ENCODE measurements at regions not wholly inside any gene's neighbourhood (a gene's known extent, or its start where the extent isn't known, plus 50 kb on each side); places are given as distances from the start of the nearest gene placed in this dataset.
"Not testable (repeated sequence)": the region's sequence is repeated elsewhere in the genome, so short reads cannot be mapped to it uniquely, and the experiment has no call there.

DNA sequence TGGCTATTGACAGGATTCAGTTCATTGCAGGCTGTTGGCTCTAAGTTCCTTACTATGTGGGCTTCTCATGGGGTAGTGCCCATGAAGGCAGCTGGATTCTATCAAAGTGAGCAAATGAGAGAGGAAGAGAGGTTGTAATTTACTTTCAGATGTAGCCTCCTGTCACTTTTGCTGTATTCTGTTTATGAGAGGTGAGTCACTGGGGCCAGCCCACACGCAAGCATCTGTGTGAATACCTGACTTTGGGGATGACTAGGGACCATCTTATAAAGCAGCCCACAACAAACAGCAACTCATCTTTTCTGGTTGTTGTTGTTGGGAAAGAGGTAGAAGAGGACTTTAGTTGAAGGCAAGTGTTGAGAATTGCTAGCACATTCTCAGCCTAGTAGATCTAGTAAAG lies 506.3 kb upstream of the GRM7 start:
- DNase-seq: no peak

DNA sequence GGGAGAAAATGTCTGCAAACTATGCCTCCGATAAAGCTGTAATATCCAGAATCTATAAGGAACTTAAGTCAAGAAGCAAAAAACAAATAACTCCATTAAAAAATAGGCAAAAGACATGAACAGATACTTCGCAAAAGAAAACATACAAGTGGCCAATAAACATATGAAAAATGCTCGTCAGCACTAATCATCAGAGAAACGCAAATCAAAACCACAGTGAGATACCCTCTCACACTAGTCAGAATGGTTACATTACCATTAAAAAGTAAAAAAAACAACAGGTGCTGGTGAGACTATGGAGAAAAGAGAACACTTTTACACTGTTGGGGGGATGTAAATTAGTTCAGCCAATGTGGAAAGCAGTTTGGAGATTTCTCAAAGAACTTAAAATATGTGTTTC lies 498.5 kb upstream of the GRM7 start:
- DNase-seq: no peak

DNA sequence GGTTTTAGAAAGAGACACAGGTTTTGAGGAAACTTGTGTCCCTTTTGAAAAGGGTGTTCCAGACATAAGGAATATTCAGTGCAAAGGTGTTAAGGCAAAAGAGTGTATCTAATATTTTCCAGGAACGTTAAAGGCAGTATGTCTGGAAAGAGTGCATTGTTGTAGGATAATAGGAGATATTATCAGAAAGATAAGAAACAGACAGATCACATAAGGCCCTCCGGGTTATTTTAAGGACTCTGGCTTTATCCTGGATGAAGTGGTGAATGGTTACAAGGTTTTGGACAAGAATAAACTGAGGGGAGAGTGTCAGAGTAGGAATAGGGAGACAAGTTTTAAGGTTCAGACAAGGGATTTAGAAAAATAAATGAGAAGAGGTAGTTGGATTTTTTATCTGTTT lies 493.7 kb upstream of the GRM7 start:
- DNase-seq: no peak

- no peak for DNase-seq
Observed at GRCh38 chr3:6392123-6392522, 468.8 kb upstream of the GRM7 start.

DNA sequence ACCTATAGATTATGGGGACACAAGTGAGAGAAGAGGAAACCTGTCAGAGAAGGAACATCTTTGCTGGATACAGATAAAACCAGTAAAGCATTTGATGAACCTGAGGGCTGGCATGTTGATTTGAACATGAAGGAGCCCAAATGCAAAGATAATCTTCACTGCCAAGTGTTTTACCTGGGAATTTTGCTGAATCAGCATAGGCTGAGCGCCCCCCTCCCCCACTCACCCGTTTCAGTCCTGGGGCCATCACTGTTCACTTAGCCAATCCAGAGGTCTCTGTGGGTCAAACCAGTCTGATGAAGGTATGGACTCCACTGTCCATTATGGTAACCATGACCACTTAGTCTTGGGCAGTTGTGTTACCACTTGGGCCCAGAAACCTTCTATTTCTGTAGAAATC lies 466.0 kb upstream of the GRM7 start:
- DNase-seq: no peak

DNA sequence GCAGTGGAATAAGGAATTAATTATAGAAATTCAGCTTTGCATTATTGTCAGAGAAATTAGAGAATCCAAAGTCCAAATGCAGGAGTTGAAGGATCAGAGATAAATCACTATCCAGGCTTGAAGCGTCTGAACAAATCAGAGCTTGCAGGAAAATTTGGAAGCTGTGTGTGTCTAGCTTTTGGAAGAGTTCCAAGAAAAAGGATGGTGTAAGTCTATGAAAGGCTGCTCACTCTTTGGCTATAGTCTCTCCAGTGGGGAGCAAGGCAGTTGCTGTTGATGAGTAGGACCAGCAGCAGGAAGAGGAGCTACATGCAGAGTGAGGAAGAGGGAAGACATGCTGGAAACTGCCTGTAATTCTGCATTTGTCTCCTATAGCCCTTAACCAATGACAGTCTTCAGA lies 464.3 kb upstream of the GRM7 start:
- DNase-seq: no peak

DNA sequence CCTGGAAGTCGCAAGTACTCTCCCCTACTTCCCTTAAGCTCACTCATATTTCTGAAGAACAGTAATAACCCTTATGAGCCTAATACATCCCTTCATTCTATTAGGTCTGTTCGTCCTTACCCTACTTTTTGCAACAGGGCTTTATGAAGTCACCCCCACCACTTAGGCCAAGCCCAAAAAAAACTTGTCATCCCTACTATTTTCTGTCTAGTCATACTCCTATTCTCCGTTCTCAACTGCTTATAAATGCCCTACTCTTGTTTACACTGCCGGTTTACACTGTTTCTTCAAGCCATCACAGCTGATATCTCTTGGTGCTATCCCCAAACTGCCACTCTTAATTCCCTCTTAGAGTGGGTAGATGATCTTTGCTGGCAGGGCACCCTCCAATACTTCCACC lies 458.2 kb upstream of the GRM7 start:
- not testable (repeated sequence) for DNase-seq

DNA sequence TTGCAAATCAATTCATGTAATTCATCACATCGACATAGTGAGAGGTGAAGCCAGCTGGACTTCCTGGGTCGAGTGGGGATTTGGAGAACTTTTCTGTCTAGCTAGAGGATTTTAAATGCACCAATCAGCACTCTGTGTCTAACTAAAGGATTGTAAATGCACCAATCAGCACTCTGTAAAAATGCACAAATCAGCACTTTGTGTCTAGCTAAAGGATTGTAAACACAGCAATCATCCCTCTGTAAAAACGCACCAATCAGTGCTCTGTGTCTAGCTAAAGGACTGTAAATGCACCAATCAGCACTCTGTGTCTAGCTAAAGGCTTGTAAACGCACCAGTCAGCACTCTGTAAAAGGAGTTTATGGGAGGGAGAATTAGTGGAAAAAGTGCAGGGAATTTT lies 454.0 kb upstream of the GRM7 start:
- DNase-seq: not testable (repeated sequence)

DNA sequence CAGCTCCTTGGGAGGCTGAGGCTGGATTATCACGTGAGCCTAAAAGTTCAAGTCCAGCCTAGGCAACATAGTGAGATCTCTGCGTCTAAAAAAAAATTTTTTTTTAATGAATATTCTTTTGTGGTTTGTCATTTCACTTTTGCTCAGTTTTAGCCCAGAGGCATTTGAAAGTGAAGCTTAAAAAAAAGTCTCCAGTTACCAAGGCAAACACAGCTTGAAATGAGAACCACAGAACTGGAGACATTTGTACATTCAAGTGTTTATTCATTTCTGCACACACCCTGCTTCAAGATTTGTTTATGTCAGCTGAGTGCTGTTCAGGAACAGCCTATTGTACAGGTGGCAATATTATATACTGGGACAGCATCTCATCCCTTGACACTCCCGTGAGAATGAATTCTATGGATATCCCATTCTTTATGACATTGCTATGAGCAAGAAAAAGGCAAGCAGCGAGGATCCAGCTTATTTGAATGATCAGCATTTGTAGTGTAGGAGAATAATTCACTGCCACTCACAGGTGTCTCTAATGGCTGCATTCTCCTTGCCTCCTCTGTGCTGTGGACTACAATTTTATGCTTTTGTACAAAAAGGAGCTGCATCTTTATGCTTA lies 444.8 kb upstream of the GRM7 start:
- no peak for DNase-seq

- DNase-seq: no peak
Observed at GRCh38 chr3:6417174-6417573, 443.7 kb upstream of the GRM7 start.

GRCh38 chr3:6418485-6418884 lies 442.4 kb upstream of the GRM7 start:
- no peak for DNase-seq

- no peak for DNase-seq
Observed at GRCh38 chr3:6421666-6422445, 439.1 kb upstream of the GRM7 start.

GRCh38 chr3:6425289-6425820 lies 435.6 kb upstream of the GRM7 start:
- no peak for DNase-seq

GRCh38 chr3:6428276-6428675 lies 432.6 kb upstream of the GRM7 start:
- not testable (repeated sequence) for DNase-seq

DNA sequence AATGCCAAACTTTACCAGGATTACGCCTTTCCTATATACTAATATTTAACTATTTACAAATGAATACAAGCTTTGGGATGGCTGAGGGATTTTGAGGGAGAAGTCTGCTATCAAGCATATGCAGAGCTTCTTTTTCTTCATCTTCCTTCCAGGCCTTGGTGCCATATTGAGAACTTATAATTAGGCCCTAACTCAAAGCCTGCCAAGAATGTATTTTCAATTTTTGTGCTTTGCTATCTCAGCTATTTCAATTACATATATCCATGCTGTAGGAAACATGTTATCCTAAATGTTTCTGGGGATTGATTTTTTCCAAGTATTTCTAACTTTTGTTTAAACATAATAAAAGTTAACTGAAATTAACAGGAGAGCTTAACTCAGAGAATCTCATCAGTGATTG lies 425.0 kb upstream of the GRM7 start:
- DNase-seq: no peak

DNA sequence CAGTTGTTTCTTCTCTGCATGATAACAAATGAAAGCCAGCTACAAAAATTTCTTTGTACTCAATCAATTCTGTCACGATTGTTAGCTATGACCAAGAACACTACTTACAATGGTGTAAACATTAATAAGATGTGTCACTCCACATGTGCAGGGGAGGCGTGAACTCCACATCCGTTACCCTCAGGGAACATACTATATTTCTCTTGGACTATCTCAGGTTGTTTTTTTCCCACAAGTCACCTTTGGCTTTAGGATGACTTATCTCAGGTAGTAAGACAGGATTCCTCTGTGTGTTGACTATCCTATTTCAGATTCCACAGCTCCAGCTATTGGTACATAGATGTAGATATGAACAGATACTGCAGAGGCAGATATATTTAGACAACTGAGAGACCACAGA lies 423.3 kb upstream of the GRM7 start:
- no peak for DNase-seq

DNA sequence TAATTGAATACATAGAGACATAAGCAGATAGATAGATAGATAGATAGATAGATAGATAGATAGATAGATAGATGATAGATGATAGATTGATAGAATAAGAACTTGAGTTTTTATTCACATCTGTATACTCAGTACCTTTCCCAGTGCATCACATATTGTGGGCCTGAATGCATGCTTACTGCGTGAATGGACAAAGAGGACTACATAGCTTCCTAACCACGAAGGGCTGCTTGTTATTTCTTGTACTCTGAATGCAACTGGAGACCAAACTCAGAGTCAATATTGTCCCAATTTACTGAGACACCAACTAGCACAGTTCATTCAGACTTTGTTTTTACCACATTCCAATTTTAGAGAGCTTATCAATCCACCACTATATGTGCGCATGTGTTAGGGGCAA lies 422.9 kb upstream of the GRM7 start:
- no peak for DNase-seq

DNA sequence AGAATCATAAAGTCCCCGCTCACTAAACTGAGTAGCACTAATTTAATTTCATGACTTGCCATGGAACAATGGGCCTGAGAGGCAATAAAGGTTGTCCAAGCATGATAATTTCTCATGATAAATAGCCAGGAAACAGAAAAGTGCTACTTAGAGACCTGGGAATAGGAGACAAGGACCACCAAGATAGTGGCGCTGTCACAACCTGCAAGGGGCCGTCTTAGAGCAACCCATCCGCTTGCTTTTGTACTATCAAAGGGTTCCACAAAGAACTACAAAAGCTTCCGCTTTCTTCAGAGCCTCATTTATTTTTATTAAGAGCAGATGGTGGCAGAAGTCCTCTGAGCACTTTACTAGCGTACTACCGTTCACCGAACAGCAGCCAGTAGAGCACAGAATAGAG lies 421.7 kb upstream of the GRM7 start:
- DNase-seq: no peak

GRCh38 chr3:6439824-6440223 lies 421.1 kb upstream of the GRM7 start:
- DNase-seq: no peak

DNA sequence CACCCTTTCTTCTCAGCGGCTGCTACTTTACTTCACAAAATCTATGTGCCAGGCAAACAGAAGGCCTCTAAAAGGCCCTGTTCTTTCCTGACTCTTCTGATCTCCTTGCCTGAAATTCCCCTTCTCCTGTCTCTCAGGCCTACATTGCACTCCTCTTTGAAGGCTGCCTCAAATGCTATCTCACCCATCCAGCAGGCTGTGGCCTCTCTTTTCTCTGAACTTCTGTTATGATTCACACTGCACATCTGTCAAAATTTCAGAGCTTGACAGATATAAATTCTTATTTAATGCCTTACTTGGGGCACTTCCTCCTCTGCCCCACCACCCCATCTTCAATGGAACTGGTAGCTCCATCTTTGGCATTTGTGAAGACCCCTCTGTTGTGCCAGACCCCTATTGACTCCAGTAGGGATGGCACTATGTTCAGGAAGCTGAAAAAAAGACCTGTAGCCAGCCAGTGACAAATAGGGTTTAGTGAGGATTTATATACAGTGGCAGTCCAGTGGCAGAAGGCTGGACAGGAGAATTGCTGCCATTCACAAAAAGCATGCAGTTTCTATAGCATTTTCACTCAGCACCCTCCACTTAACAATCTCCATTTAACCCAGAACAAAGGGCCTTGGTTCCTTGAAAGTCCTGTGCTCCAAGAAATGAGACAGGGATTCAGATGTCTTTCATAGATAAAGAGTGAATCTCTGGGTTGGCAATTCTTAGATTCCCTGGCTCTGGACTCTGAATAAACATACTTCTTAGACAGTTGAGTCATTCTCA lies 415.8 kb upstream of the GRM7 start:
- no peak for DNase-seq

DNA sequence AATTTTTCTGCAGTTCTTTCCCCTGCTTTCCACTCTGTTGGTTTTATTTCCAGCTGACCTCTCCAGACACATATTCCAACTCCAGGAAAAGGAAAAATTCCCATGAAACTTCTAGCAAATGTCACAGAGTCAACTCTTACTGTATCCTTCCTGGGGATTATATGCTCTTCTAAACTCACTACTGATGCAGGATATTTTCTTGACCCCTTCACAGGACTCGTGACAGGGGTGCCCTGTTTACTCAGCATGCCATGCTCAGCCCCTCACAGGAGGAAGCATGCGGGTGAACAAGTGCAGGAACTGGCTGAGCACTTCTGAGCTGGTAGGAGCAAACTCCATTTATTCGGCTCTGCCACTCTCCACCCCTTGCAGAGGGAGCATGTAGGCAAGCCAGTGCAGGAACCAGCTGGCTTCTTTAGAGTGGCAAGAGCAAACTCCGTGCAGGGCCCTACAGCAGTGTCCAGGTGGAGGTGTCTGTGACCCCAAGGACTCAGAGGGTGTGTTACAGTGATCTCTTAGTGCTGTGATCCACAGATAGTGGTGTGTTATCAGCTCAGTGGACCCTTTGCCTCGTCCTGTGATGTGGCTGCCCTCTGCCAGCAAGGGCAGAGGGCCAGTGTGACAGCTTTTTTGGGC lies 413.6 kb upstream of the GRM7 start:
- no peak for DNase-seq

GRCh38 chr3:6448011-6448410 lies 412.9 kb upstream of the GRM7 start:
- DNase-seq: no peak

DNA sequence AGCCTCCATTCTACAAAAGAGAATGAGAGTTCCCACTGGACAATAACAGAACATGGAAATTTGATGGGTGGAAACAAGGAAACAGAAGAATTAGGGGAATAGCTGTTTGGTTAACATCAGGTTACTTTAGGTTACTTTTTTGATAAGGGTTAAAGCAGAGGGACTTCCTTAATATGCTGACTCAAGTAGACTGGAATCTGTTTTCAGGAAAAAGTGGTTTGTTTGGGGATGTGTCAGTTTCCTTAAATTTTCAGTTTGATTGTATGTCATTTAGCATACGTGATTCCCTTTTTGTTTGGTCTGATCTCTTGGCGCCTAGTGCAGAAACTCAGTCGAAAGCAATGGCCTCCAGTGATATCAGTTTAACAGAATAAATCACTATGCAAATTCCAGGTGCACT lies 411.8 kb upstream of the GRM7 start:
- no peak for DNase-seq

All from hippocampal formation (tissue), 2 donors.